GM18951 (cell line): ENCODE measurements at regions not wholly inside any gene's neighbourhood (a gene's known extent, or its start where the extent isn't known, plus 50 kb on each side); places are given as distances from the start of the nearest gene placed in this dataset.
A peak's percentile ranks its signal among the peaks of the same experiment; 100 is the strongest.
"Not testable (repeated sequence)": the region's sequence is repeated elsewhere in the genome, so short reads cannot be mapped to it uniquely, and the experiment has no call there.

Experiments used
- POLR2A ChIP-seq: IDR thresholded peaks from 4 replicates; pipeline ENCODE4 v1.6.1; 2011; ENCODE audit warnings: mild to moderate bottlenecking; ENCODE audit not compliant: insufficient read length, insufficient read depth; ENCODE audit errors: extremely low read depth
- in situ Hi-C: fragments of 300-500 bp; cut with MboI; formaldehyde crosslinking; loops from one replicate; pipeline ENCODE4 v1.12.0; 2022; ENCODE audit warnings: low sequenced_read_pairs, mixed read lengths, inconsistent platforms; ENCODE audit not compliant: unreplicated experiment

DNA sequence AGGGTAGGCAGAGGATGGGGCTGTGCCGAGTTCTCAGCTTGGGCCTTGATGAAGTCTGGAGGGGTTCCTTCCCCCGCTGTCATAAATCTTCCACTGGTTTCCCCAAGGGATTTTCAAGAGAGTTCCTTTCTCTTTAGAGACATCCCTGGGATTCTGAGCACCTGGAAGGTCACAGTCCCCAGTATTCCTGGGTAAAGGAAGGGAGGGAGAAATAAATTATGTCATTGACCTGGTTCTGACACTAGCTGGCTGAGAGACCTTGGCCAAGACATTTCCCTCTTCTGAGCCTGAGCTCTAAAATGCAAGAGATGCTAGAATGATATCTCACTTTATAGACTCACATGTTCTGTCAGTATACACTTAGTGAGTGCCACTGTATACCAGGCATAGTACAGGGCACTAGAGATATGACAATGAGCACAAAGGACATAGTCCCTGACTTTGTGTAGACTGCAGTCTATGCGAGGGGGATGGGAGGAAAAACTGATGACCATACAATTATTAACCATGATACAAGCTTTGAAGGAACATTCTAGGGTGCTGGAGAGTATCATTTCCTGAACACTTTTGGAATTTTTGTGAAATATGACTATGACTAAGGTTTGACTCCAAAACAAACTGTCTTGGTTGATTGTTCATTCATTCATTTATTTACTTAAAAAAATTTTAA is 165.8 kb upstream of the JUN start:
- in situ Hi-C loops = no loop called here
- TF ChIP-seq POLR2A = no peak

DNA sequence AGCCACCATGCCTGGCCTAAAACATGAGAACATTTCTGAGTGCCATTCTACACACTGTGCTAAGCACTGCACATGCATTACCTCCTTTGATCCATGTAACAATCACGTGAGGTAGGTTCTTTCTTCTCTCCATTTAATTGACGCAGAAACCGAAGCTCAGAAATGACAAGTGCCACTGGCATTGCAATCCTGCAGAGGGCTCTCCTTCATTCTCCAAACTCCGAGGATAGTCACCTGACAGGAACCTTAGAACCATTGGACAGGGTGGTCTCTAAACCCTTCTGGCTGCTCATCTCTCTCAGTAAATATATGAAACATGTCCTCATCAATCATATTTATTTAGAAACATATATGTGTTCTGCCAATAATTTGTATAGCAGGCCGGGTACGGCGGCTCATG is 167.1 kb upstream of the JUN start:
- no peak for TF ChIP-seq POLR2A
- in situ Hi-C loops = no loop called here

- in situ Hi-C loops = not testable (repeated sequence)
Observed at GRCh38 chr1:58953951-58954350, 170.1 kb upstream of the JUN start.

GRCh38 chr1:58963287-58963686 is 179.4 kb upstream of the JUN start:
- in situ Hi-C loops = not testable (repeated sequence)

DNA sequence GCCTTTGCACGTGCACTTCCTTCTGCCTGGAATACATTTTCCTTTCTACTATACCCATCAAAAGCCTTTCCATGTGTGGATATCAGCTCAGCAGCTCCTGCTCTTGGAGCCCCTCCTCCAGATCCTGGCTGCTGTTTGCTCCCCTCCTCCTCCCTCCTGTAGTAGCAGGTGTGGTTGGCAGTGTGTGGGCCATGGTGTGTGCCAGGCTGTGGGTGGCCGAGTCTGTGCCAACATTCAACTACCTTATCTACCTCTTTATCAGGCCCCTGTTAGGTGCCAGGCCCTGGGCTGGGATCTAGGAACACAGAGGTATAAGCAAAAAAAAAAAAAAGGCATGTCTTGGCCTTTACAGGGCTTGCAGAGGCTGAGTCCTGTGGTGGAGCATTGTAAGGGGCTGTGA is 180.6 kb upstream of the JUN start:
- in situ Hi-C loops = no loop called here
- TF ChIP-seq POLR2A = no peak

DNA sequence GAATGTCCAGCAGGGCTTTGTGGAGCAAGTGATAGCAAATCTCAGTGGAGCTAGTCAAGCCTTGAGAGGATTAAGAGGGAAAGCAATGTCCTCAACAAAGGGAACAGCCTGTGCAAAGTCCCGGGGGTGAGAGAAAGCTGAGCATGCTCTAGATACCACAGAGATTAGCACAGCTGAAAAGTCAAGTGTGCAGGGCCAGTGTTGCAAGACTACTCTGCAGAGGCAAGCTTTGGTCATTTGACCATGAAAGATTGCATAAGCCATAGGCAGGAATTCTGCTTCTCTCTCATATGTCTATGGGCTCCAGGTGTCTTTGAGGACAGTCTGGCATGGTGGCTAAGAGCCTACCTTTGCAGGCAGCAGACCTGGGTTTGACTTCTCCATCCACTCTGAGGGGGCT is 181.0 kb upstream of the JUN start:
- no peak for TF ChIP-seq POLR2A
- in situ Hi-C loops = no loop called here

GRCh38 chr1:58966103-58966916 is 182.5 kb upstream of the JUN start:
- no peak for TF ChIP-seq POLR2A
- in situ Hi-C loops = no loop called here

DNA sequence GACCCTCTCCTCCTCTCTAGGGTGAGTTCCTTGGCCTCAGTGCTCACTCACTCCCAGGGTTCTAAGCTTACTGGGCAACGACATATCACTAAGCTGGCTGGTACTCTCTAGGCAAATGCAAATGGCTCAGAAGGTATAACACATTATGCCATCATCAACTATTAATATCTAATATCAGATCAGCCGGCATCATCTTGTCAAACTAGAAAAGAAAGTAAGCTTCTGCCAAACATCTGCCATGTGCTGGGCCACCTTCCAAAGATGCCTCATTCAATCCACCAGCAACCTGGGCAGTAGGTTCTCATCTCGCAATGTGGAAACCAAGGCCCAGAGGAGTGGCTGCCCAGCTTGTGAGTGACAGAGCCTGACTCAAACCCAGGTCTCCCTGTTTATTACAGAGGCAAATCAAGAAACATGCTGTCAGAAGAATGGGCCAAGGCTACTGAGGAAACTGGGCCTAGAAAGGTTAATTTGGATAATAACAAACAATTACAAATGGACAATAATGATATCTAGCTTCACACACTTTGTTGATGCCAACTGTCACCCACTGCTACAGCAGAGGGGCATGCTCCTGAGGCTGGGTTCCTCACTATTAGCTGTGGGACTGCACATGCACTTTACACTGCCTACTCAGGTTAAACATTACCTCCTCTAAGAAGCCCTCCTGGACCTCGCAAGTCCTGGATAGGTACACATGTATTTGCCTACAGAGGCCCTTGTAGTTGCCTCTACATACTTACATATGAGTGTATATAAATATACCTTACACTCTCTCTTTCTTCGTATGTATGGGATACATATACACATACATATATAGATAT is 183.3 kb upstream of the JUN start:
- no peak for TF ChIP-seq POLR2A
- in situ Hi-C loops = no loop called here

- TF ChIP-seq POLR2A = peak; percentile 31
- in situ Hi-C loops = no loop called here
Observed at GRCh38 chr1:58968360-58968952, 184.6 kb upstream of the JUN start.

- in situ Hi-C loops = not testable (repeated sequence)
Observed at GRCh38 chr1:58969176-58969575, 185.3 kb upstream of the JUN start.

DNA sequence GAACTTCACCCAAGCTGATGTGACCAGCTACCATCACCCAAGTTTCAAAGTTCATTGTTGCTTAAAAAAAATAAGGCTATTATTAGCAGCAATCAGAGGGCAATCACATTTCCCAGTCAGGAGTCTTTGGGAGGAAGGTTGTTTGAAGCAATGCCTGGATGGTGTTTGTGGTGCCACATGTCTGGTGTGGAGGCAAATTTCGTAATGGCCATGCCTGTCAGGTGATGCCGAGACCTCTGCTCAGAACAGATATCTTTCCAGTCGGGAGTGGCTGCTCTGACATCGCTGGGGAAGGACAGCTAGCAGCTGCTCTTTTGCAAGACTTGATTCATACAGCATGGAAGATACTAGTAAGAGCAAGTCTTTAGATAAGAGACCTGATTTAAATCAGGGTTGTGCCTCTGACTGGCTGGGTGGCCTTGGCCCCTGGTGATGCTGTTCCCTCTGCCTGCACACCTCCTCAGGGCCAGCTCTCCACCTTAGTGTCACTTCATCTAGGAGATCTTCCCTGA is 187.8 kb upstream of the JUN start:
- in situ Hi-C loops = no loop called here
- TF ChIP-seq POLR2A = no peak

DNA sequence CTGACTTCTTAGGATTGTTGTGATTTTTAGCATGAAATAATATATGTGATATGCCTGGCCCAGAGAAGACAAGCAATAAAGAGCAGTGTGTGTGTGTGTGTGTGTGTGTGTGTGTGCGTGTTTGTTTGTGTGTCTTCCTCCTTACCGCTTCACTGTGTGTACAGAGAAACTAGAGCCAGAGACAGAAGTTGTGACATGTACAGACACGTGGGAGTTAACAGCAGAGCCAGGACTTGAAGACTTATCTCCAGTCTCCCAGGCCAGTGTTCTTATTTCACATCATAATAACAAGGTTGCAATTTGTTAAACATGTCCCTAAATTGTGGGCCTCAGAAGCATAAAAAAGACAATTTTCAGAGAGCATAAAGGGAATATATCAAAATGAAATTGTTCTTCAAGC is 192.0 kb upstream of the JUN start:
- in situ Hi-C loops = no loop called here
- no peak for TF ChIP-seq POLR2A

DNA sequence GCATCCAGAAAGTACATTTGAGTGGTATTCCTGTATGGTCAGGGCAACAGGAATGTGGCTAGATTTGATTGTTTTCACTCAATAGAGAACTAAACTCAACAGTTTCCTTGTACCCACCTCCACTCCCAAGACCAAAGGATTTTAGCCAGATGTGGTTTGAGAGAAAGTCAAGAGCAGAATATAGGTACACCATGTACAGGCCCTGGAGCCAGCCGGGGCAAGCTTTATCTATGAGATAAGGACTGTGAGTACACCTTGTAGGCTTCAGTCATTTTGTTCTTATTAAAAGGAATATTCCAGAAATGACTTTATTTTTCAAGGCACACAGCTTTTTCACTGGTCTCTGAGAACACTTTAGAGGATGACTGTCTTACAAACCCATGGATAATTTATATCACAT is 192.4 kb upstream of the JUN start:
- in situ Hi-C loops = no loop called here
- no peak for TF ChIP-seq POLR2A
